ENCODE measurements at regions not wholly inside any gene's neighbourhood (a gene's known extent, or its start where the extent isn't known, plus 50 kb on each side); places are given as distances from the start of the nearest gene placed in this dataset.

DNA sequence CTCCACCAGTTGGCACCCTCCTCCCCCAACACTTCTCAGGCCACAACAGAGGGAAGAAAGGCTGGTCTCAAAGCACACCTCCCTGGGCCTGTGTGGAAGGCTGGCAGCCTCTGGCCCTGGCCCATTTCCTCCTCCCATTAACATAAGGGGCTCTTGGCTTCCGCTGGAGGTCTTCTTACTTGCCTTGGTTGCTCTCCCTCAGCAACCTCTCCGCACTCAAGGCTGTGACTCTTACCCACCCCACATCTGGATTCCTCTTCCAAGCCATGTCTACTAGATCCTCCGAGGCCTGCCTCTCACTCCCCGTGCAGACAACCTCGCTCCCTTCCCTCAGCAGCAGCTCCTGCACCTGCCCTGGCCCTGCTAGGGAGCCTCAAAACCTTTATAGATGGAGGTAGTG is 76.7 kb upstream of the PRNP start:
- H3K18ac ChIP-seq (ENCODE audit: insufficient read length, low read depth, low read length), result no peak overlapping the region
- no peaks in the 10 kb centered on the region for H4K20me1 ChIP-seq (ENCODE audit: control insufficient read depth, insufficient read depth, insufficient read length)
- H3K27ac ChIP-seq (ENCODE audit: insufficient read length, low read depth, low read length), result no peak overlapping the region
- Mint-ChIP-seq H3K4me3 (no peak overlapping the region), H3K27ac (peak overlapping the region in 1 of 3 experiments; percentile 8; a peak in 1 of 7 replicates), H3K4me1 (peaks cover 8 to 17% of the 10 kb centered on the region in 2 experiments), H3K36me3 (ENCODE audit: insufficient read depth in 1 of 3, low read depth in 3 of 3) (no peaks in the 10 kb centered on the region; a peak in 1 of 7 replicates), H3K9me3 (no peaks in the 10 kb centered on the region; a peak in 1 of 5 replicates), H3K27me3 (ENCODE audit: low read depth) (peaks cover 2% of the 10 kb centered on the region)
- no peak for DNase-seq
- no peaks in the 10 kb centered on the region for H3K79me2 ChIP-seq (ENCODE audit: insufficient read depth, low read length)
- no peaks in the 10 kb centered on the region for H3K23me2 ChIP-seq (ENCODE audit: insufficient read length, low read depth, low read length, poor library complexity, severe bottlenecking)
- no peak overlapping the region for H4K91ac ChIP-seq (ENCODE audit: insufficient read length, low read depth, low read length)
- H2BK5ac ChIP-seq (ENCODE audit: insufficient read length, low read length), result no peak overlapping the region
- no peak overlapping the region for H3K23ac ChIP-seq (ENCODE audit: insufficient read length, low read depth, low read length)
- WGBS (ENCODE audit: extremely low coverage, insufficient read length, low lambda C conversion rate), result no CpG with 5 or more reads among the region's 5 CpGs
- no peak overlapping the region for H2BK12ac ChIP-seq (ENCODE audit: insufficient read length, low read depth, low read length)
- H3K9me3 ChIP-seq (ENCODE audit: control insufficient read depth, low read depth, low read length), result no peaks in the 10 kb centered on the region
- H4K5ac ChIP-seq (ENCODE audit: insufficient read length, low read depth, low read length), result no peak overlapping the region
- H3K56ac ChIP-seq (ENCODE audit: insufficient read length, low read depth, low read length), result no peak overlapping the region
- no peak overlapping the region for H2BK20ac ChIP-seq (ENCODE audit: low read depth, low read length, poor library complexity, severe bottlenecking)
- H4K8ac ChIP-seq (replicated peaks; ENCODE audit: insufficient read length, low read depth, low read length), result no peak overlapping the region
- no peaks in the 10 kb centered on the region for H3K4me1 ChIP-seq (ENCODE audit: insufficient read depth, low read length)
- no peak overlapping the region for H2BK15ac ChIP-seq (ENCODE audit: low read depth, low read length)
- H3K14ac ChIP-seq (ENCODE audit: insufficient read depth, low read length), result no peak overlapping the region
- H3K27me3 ChIP-seq (ENCODE audit: insufficient read depth, low read length), result no peaks in the 10 kb centered on the region
- no peak overlapping the region for H3K4me2 ChIP-seq (ENCODE audit: insufficient read depth, insufficient read length, low read length)
- H3K79me1 ChIP-seq (ENCODE audit: insufficient read depth, low read depth, low read length, poor library complexity, severe bottlenecking), result no peaks in the 10 kb centered on the region
- TF ChIP-seq, protein P1, sequence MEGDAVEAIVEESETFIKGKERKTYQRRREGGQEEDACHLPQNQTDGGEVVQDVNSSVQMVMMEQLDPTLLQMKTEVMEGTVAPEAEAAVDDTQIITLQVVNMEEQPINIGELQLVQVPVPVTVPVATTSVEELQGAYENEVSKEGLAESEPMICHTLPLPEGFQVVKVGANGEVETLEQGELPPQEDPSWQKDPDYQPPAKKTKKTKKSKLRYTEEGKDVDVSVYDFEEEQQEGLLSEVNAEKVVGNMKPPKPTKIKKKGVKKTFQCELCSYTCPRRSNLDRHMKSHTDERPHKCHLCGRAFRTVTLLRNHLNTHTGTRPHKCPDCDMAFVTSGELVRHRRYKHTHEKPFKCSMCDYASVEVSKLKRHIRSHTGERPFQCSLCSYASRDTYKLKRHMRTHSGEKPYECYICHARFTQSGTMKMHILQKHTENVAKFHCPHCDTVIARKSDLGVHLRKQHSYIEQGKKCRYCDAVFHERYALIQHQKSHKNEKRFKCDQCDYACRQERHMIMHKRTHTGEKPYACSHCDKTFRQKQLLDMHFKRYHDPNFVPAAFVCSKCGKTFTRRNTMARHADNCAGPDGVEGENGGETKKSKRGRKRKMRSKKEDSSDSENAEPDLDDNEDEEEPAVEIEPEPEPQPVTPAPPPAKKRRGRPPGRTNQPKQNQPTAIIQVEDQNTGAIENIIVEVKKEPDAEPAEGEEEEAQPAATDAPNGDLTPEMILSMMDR (conservative IDR thresholded peaks at IDR 0.05), result no peak
- H2AFZ ChIP-seq (ENCODE audit: low read length), result no peak overlapping the region
- H3K9ac ChIP-seq (ENCODE audit: extremely low read depth, insufficient read length, low read length), result no peak overlapping the region
- H2BK120ac ChIP-seq (ENCODE audit: low read depth, low read length, poor library complexity, severe bottlenecking), result no peak overlapping the region
- no peak overlapping the region for H3K4ac ChIP-seq (ENCODE audit: low read depth, low read length)
- no peak overlapping the region for H2AK5ac ChIP-seq (ENCODE audit: insufficient read length, low read length)
- H3T11ph ChIP-seq (ENCODE audit: low read length), result no peak overlapping the region

All from H9 (cell line).